ENCODE measurements at regions not wholly inside any gene's neighbourhood (a gene's known extent, or its start where the extent isn't known, plus 50 kb on each side); places are given as distances from the start of the nearest gene placed in this dataset.

DNA sequence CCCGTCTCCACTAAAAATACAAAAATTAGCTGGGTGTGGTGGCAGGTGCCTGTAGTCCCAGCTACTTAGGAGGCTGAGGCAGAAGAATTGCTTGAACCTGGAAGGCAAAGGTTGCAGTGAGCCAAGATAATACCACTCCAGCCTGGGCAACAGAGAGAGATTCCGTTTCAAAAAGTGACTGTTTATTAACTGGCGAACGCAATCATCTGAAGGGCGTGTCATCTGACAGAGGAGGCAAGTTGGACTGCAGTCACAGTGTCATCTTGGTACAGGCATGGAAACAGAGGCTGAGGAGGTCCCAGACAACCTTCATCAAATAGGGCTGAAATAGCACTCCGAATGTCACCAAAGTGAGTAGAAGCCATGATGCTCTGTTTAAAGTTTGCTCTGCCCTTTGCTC is 75.3 kb upstream of the NFE2L3 start:
- in situ Hi-C loops (cut with MboI; ENCODE audit: low sequenced_read_pairs, unreplicated experiment) = loop anchor here (10.0 to 25.0 kb wide), 3 partner anchors 182 to 586 kb away; no protein-coding TSS in a partner anchor
- TF ChIP-seq, protein P1, sequence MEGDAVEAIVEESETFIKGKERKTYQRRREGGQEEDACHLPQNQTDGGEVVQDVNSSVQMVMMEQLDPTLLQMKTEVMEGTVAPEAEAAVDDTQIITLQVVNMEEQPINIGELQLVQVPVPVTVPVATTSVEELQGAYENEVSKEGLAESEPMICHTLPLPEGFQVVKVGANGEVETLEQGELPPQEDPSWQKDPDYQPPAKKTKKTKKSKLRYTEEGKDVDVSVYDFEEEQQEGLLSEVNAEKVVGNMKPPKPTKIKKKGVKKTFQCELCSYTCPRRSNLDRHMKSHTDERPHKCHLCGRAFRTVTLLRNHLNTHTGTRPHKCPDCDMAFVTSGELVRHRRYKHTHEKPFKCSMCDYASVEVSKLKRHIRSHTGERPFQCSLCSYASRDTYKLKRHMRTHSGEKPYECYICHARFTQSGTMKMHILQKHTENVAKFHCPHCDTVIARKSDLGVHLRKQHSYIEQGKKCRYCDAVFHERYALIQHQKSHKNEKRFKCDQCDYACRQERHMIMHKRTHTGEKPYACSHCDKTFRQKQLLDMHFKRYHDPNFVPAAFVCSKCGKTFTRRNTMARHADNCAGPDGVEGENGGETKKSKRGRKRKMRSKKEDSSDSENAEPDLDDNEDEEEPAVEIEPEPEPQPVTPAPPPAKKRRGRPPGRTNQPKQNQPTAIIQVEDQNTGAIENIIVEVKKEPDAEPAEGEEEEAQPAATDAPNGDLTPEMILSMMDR (IDR thresholded peaks at IDR 0.05; ENCODE audit: borderline replicate concordance, control extremely low read depth, extremely low read depth, insufficient read depth, missing control alignments) = no peak
- no peak for DNase-seq (ENCODE audit: low spot score)

DNA sequence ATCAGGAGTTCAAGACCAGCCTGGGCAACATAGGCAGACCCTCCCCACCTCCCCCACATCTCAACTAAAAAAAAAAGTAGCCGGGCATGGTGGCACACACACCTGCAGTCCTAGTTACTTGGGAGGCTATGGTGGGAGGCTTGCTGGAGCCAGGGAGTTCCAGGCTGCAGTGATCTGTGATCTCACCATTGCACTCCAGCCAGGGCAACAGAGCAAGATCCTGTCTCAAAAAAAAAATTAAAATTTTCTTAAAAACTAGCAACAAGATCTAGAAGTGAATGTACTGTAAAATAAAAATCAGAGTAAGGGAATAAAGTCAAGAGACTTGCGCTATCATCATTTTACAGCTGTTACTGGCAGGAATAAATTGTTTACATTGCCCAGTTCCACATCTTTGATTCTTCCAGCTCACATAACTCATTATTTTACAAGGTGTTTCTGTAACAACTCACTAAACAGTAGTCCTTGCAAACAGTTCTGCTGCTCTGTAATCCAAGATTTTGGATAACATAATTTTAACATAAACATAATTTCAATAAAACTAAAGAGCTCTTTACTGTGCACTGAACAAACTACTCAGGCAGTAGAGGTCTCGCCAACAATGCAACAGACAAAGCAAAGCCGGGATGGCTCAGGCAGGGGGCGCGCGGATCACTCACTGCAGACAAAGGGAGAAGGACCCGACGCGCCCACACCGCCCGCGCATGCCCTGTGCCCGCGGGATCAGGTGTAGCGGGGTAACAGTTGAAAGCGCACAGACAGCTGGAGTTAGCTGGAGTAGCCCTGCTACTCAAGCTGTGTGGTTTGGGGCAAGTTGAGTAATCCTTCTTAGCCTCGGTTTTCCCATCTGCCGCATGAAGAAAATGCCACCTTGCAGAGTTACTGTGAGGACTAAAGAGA is 73.3 kb upstream of the NFE2L3 start:
- DNase-seq (ENCODE audit: low spot score) = peak; percentile 68

DNA sequence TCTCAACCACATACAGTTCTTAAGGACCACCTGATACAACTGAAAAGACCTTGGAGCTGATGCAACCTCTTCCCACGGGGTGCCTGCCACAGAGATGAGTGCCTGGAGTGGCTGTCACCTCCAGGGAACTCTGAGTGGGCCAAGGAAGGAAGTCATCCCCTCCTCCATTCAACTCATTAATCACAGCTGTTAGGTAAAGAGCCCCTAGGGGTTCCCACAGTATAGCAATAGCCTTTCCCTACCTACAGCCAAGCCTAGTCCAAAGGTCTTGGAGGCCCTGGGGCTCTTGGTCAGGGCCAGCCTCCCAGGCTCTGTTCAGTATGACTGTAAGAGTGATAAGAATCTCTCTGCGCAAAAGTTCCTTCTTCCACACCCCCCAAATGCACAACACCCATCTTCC is 70.4 kb upstream of the NFE2L3 start:
- no peak for DNase-seq (ENCODE audit: low spot score)
- TF ChIP-seq, protein P1 (IDR thresholded peaks at IDR 0.05; ENCODE audit: borderline replicate concordance, control extremely low read depth, extremely low read depth, insufficient read depth, missing control alignments) = no peak
- in situ Hi-C loops (cut with MboI; ENCODE audit: low sequenced_read_pairs, unreplicated experiment) = loop anchor here (5.0 to 25.0 kb wide), 3 partner anchors 276 to 581 kb away; no protein-coding TSS in a partner anchor

More for the DNA sequence above, 73.3 kb upstream of the NFE2L3 start:
- in situ Hi-C loops (cut with MboI; ENCODE audit: low sequenced_read_pairs, unreplicated experiment) = loop anchor here (10.0 to 25.0 kb wide), 3 partner anchors 184 to 584 kb away; no protein-coding TSS in a partner anchor
- TF ChIP-seq, protein P1 (IDR thresholded peaks at IDR 0.05; ENCODE audit: borderline replicate concordance, control extremely low read depth, extremely low read depth, insufficient read depth, missing control alignments) = peak; percentile 60

DNA sequence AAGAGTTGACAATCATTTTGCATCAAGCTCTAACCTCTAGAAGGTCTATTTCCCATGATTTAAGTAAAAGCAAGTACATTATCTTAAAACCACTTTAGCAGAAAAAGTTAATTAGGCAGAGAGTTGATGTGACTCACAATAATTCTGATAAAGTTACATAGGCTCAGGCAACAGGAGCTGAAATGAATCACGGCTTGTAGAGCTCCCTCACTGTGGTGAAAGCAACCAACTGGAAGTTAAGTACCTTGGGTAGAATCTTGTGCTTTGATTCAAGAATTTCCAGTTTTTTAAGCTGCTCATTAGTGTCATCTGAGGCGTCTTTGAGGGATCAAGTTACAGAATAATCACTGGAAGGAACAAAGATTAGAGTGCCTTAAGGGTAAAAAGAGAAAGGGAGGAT is 68.9 kb upstream of the NFE2L3 start:
- TF ChIP-seq, protein P1 (IDR thresholded peaks at IDR 0.05; ENCODE audit: borderline replicate concordance, control extremely low read depth, extremely low read depth, insufficient read depth, missing control alignments) = no peak
- in situ Hi-C loops (cut with MboI; ENCODE audit: low sequenced_read_pairs, unreplicated experiment) = loop anchor here (5.0 to 25.0 kb wide), 3 partner anchors 274 to 579 kb away; no protein-coding TSS in a partner anchor
- no peak for DNase-seq (ENCODE audit: low spot score)

DNA sequence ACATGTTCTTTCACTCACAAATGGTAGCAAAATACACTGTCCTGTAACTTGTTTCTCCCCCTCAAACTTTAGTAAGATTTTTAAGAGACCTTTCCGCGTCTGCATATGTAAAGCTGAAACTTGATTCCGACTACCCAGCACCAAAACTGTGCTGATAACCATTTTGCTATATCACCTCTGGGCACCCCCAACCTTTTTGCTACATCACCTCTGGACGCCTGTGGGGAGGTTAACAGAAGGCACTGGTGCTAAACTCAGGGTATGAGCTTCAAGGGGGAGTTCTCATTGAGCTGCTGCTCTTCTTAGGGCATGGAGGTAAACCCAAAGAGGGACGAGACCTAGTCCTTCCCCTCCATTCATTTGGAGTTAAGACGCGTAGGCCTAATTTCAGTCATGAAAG is 67.6 kb upstream of the NFE2L3 start:
- in situ Hi-C loops (cut with MboI; ENCODE audit: low sequenced_read_pairs, unreplicated experiment) = loop anchor here (5.0 to 25.0 kb wide), 3 partner anchors 273 to 578 kb away; no protein-coding TSS in a partner anchor
- TF ChIP-seq, protein P1 (IDR thresholded peaks at IDR 0.05; ENCODE audit: borderline replicate concordance, control extremely low read depth, extremely low read depth, insufficient read depth, missing control alignments) = no peak
- no peak for DNase-seq (ENCODE audit: low spot score)

DNA sequence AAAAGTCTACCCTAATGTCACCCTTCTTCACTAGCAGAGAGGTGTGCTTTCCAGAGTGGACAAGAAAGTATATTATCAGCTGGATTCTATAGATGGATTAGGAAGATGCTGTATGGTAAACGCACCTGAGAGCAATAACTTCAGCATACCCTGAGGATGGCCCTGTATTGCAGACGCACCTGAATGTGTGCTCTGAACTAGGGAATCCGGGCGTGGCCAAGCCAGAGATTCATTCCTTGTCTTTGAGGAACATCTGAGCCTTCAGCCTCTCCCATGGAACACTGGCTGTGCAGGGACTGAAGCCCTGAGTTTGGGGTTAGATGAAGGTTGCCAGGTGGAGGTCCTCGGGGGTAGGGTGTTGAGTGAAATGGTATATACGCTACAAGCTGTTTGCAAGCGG is 66.2 kb upstream of the NFE2L3 start:
- in situ Hi-C loops (cut with MboI; ENCODE audit: low sequenced_read_pairs, unreplicated experiment) = loop anchor here (25.0 kb wide), 2 partner anchors 427 to 577 kb away; no protein-coding TSS in a partner anchor
- TF ChIP-seq, protein P1 (IDR thresholded peaks at IDR 0.05; ENCODE audit: borderline replicate concordance, control extremely low read depth, extremely low read depth, insufficient read depth, missing control alignments) = no peak

More for the DNA sequence above, 66.2 kb upstream of the NFE2L3 start:
- no peak for DNase-seq (ENCODE audit: low spot score)
